Stromal cell of bone marrow (primary cell): ENCODE measurements at regions not wholly inside any gene's neighbourhood (a gene's known extent, or its start where the extent isn't known, plus 50 kb on each side); places are given as distances from the start of the nearest gene placed in this dataset.
"Not testable (repeated sequence)": the region's sequence is repeated elsewhere in the genome, so short reads cannot be mapped to it uniquely, and the experiment has no call there.

Experiments used
- DNase-seq: peaks from one replicate; pipeline ENCODE4 v3.0.0-alpha.2; 2012; ENCODE audit warnings: low read depth

- no peak for DNase-seq
Measured at GRCh38 chr5:17087035-17087434, 130.4 kb upstream of the BASP1 start.

GRCh38 chr5:17088051-17088450, 129.4 kb upstream of the BASP1 start:
- no peak for DNase-seq

GRCh38 chr5:17089001-17089400, 128.4 kb upstream of the BASP1 start:
- no peak for DNase-seq

DNA sequence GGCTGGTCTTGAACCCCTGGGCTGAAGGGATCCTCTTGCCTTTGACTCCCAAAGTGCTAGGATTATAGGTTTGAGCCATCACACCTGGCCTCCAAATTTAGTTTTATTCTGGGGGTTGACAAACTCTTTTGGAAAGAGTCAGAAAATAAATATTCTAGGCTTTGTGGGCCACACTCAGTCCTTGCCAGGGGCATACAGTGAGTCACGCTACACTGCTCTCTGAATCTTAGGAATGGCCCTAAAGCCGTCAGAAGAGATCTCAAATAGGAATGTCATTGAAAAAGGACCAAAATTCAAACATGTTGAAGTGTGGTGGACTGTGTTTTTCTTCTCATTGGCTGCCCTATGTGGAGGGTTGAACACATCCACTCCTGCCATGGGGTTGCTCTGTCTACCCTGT, 127.7 kb upstream of the BASP1 start:
- DNase-seq, result no peak

- DNase-seq, result no peak
Measured at GRCh38 chr5:17090839-17091238, 126.6 kb upstream of the BASP1 start.

- peak; percentile 80 for DNase-seq
Measured at GRCh38 chr5:17094830-17095229, 122.6 kb upstream of the BASP1 start.

GRCh38 chr5:17096952-17097695, 120.3 kb upstream of the BASP1 start:
- DNase-seq, result no peak

DNA sequence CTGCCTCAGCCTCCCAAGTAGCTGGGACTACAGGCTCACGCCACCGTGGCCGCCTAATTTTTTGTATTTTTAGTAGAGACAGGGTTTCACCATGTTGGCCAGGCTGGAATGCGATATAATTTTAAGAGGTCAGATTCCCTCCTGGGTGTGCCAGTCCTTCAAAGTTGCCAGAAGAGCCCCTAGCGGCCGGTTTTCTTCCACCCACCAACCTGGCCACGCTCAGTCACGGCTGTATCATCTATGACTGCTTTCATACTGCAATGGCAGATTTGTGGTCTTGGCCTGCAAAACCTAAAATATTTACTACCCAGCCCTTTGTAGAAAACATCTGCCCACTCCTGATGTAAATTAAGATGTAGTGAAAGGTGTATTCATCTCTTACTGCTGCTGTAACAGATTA, 117.5 kb upstream of the BASP1 start:
- no peak for DNase-seq

DNA sequence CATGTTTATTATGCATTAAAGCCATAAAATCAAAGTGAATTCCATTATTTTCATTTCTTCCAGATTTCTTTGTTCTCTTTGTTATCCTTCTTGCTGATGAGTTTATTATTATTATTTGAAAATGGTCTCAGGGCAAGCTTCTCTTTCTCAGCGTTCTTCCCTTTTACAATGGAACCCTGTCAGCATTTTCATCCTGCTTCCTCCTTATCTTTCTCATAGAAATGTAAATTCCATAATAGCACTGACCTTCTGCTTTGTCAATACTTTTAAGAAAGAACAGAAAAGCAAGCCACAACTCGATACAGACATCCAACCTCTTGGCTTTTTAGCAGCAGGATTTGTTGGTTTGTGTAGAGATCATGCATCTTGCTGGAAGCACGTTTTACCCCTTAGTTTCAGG, 114.0 kb upstream of the BASP1 start:
- no peak for DNase-seq

GRCh38 chr5:17105744-17106418, 111.5 kb upstream of the BASP1 start:
- DNase-seq, result peak; percentile 94

- DNase-seq, result no peak
Measured at GRCh38 chr5:17106521-17106920, 110.9 kb upstream of the BASP1 start.

- not testable (repeated sequence) for DNase-seq
Measured at GRCh38 chr5:17112091-17112716, 105.2 kb upstream of the BASP1 start.

DNA sequence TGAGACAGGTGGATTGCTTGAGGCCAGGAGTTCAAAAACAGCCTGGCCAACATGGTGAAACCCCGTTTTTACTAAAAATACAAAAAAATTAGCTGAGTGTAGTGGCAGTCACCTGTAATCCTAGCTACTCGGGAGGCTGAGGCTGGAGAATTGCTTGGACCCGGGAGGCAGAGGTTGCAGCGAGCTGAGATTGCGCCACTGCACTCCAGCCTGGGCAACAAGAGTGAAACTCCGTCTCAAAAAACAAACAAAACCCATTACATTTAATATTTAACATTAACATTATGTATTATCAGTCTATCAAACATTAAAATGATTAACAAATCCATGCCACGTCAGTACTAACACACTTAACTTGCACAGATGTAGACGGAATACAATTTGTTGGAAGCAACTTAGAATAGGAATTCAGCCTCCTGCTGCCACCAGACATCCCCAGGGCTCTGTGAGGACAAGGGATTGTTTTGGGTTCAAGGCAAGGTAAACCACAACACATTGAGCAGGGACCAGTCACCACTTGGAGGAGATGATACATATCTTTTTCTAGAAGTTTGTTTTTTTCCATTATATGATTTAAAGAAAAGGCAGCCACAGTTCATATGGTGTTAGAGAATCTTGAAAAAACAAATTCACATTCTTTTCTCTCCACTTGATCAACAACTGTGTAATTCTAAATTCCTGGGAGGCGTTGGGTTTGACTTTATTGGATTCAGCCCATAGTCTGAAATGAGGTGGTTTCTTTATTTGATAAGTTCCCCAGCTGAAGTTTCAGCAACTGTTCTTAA, 104.1 kb upstream of the BASP1 start:
- no peak for DNase-seq

DNA sequence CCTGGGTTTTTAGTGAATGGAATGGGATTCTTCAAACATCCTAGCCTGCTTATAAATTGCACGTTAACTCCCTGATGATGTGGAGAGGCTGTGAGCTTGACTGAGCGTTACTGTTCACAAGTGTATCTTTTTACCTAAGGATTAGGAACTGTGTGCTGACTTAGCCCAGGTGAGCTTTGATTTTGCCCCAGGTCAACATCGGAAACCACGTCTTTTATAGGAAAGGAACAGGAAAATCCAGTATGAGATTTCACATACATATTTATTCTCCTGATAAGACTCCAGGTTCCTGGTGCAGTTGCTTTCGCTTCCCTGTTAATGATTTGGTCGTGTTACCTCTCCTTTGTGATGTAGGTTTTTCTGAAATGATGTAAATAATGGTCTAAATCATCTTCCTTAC, 103.2 kb upstream of the BASP1 start:
- DNase-seq, result no peak

GRCh38 chr5:17114715-17115599, 102.5 kb upstream of the BASP1 start:
- no peak for DNase-seq

- DNase-seq, result no peak
Measured at GRCh38 chr5:17115855-17116254, 101.6 kb upstream of the BASP1 start.

GRCh38 chr5:17118631-17119030, 98.8 kb upstream of the BASP1 start:
- peak; percentile 85 for DNase-seq

GRCh38 chr5:17120209-17120608, 97.2 kb upstream of the BASP1 start:
- no peak for DNase-seq

- DNase-seq, result no peak
Measured at GRCh38 chr5:17121776-17122175, 95.7 kb upstream of the BASP1 start.

- no peak for DNase-seq
Measured at GRCh38 chr5:17123010-17123409, 94.4 kb upstream of the BASP1 start.

DNA sequence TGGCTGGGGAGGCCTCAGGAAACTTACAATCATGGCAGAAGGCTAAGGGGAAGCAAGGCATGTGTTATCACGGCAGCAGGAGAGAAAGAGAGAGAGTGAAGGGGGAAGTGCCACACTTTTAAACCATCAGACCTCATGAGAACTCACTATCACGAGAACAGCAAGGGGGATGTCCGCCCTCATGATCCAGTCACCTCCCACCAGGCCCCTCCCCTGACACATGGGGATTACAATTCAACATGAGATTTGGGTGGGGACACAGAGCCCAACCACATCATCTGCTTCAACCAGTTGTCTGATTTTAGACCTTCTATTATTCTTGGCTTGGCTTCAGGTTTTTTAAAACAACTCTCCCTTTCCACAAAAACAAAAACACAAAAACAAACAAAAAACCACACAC, 93.7 kb upstream of the BASP1 start:
- DNase-seq, result not testable (repeated sequence)
